Glomerular endothelial cell (primary cell): ENCODE measurements at regions not wholly inside any gene's neighbourhood (a gene's known extent, or its start where the extent isn't known, plus 50 kb on each side); places are given as distances from the start of the nearest gene placed in this dataset.

Experiments used
- DNase-seq: peaks from one replicate; pipeline ENCODE4 v3.0.0-alpha.2; 2011; ENCODE audit warnings: low read depth, low spot score; ENCODE audit errors: extremely low read depth

- DNase-seq, result no peak
These were observed 673.9 kb upstream of the RGMB start for GRCh38 chr5:98099448-98100105.

GRCh38 chr5:98101131-98101530 is 672.3 kb upstream of the RGMB start:
- DNase-seq, result no peak

- no peak for DNase-seq
These were observed 670.5 kb upstream of the RGMB start for GRCh38 chr5:98102936-98103335.

- no peak for DNase-seq
These were observed 669.7 kb upstream of the RGMB start for GRCh38 chr5:98103807-98104206.

- DNase-seq, result no peak
These were observed 668.8 kb upstream of the RGMB start for GRCh38 chr5:98104454-98105188.

- no peak for DNase-seq
These were observed 667.8 kb upstream of the RGMB start for GRCh38 chr5:98105681-98106080.

GRCh38 chr5:98106116-98107031 is 667.1 kb upstream of the RGMB start:
- DNase-seq, result no peak

- peak; percentile 63 for DNase-seq
These were observed 665.0 kb upstream of the RGMB start for GRCh38 chr5:98108497-98108896.

GRCh38 chr5:98109561-98110006 is 663.9 kb upstream of the RGMB start:
- no peak for DNase-seq

GRCh38 chr5:98110282-98110691 is 663.2 kb upstream of the RGMB start:
- DNase-seq, result no peak

- DNase-seq, result no peak
These were observed 662.7 kb upstream of the RGMB start for GRCh38 chr5:98110791-98111190.

GRCh38 chr5:98111686-98112085 is 661.8 kb upstream of the RGMB start:
- DNase-seq, result no peak

- no peak for DNase-seq
These were observed 652.2 kb upstream of the RGMB start for GRCh38 chr5:98121036-98121936.

- DNase-seq, result no peak
These were observed 645.2 kb upstream of the RGMB start for GRCh38 chr5:98128271-98128670.

GRCh38 chr5:98128846-98129245 is 644.6 kb upstream of the RGMB start:
- DNase-seq, result no peak

GRCh38 chr5:98130261-98131035 is 643.0 kb upstream of the RGMB start:
- no peak for DNase-seq

- DNase-seq, result no peak
These were observed 629.3 kb upstream of the RGMB start for GRCh38 chr5:98144116-98144515.

GRCh38 chr5:98144710-98145109 is 628.8 kb upstream of the RGMB start:
- DNase-seq, result no peak

GRCh38 chr5:98157368-98157767 is 616.1 kb upstream of the RGMB start:
- no peak for DNase-seq

GRCh38 chr5:98158440-98158839 is 615.0 kb upstream of the RGMB start:
- no peak for DNase-seq
